Esophagus muscularis mucosa (tissue), 4 donors: ENCODE measurements at regions not wholly inside any gene's neighbourhood (a gene's known extent, or its start where the extent isn't known, plus 50 kb on each side); places are given as distances from the start of the nearest gene placed in this dataset.

ENCODE experiments used
- DNase-seq: peaks from one replicate; pipeline ENCODE4 v3.0.0-alpha.2; 2017; ENCODE audit errors: extremely low spot score
- H3K27ac ChIP-seq, 4 donors: fragments of 200-600 bp; sonication (generic); replicated peaks in 1 of 4; 1 replicate in 3 of 4; 2 replicates in 1 of 4; pipeline ENCODE4 v1.5.1; 2016 to 2019; ENCODE audit warnings: mild to moderate bottlenecking in 1 of 4
- H3K27me3 ChIP-seq, 4 donors: fragments of 200-600 bp; sonication (generic); one replicate each; pipeline versions ENCODE4 v1.5.1 to v1.6.0; 2016 to 2019
- H3K36me3 ChIP-seq, 4 donors: fragments of 200-600 bp; sonication (generic); one replicate each; pipeline ENCODE4 v1.5.1; 2016 to 2019
- H3K4me1 ChIP-seq, 4 donors: fragments of 200-600 bp; sonication (generic); one replicate each; pipeline ENCODE4 v1.5.1; 2016 to 2019
- H3K4me3 ChIP-seq, 4 donors: fragments of 200-600 bp; sonication (generic); 1 replicate in 2 of 4; 2 replicates in 2 of 4; pipeline ENCODE4 v1.5.1; 2016 to 2019; ENCODE audit warnings: mild to moderate bottlenecking in 4 of 4, moderate library complexity in 1 of 4
- H3K9me3 ChIP-seq, 4 donors: fragments of 200-600 bp; sonication (generic); 1 replicate in 3 of 4; 2 replicates in 1 of 4; pipeline ENCODE4 v1.5.1; 2016 to 2019
- CTCF ChIP-seq, 3 experiments: fragments of 200-600 bp in 2 of 3; fragments of 450-650 bp in 1 of 3; sonication (generic) in 2 of 3; IDR thresholded peaks; one replicate each; pipeline ENCODE4 v1.5.1; 2017 to 2019; ENCODE audit warnings: antibody characterized with exemption in 3 of 3, mild to moderate bottlenecking in 2 of 3, moderate library complexity in 1 of 3
- EP300 ChIP-seq: sonication (generic); formaldehyde crosslinking; IDR thresholded peaks from one replicate; pipeline ENCODE4 v1.6.1; 2017; ENCODE audit warnings: antibody characterized with exemption
- POLR2A ChIP-seq: fragments of 450-650 bp; IDR thresholded peaks from one replicate; pipeline ENCODE4 v1.6.1; 2017; ENCODE audit warnings: antibody characterized with exemption, moderate library complexity, mild to moderate bottlenecking, low read depth
- POLR2AphosphoS5 ChIP-seq, 2 donors: sonication (generic); formaldehyde crosslinking; IDR thresholded peaks; one replicate each; pipeline ENCODE4 v1.6.1; 2017; ENCODE audit warnings: antibody characterized with exemption in 2 of 2
- WGBS: methylation state at CpG from one replicate; pipeline ENCODE4 v1.1.5; 2018; 5-methylcytosine and 5-hydroxymethylcytosine counted together
- intact Hi-C: fragments of 100-400 bp; cut with DNase I; formaldehyde crosslinking; loops from one replicate; pipeline ENCODE4 v1.15.1; 2023

GRCh38 chr20:60124776-60125381, 166.7 kb downstream of the CDH26 start:
- Histone ChIP-seq H3K36me3 (no peaks in the 10 kb centered on the region), H3K9me3 (no peaks in the 10 kb centered on the region), H3K27ac (no peak overlapping the region), H3K4me3 (no peak overlapping the region), H3K27me3 (peaks cover 0 to 50% (median 0%) of the 10 kb centered on the region in 4 donors), H3K4me1 (no peaks in the 10 kb centered on the region)
- 47% methylated on average over 3 of the region's 3 CpGs for WGBS
- TF ChIP-seq EP300 (no peak), CTCF (IDR thresholded peaks at IDR 0.05) (no peak), POLR2A (no peak), POLR2AphosphoS5 (IDR thresholded peaks at IDR 0.05) (no peak)
- intact Hi-C loops: no loop called here
- DNase-seq: no peak

- no peak overlapping the region for H3K4me3 ChIP-seq
- H3K27ac ChIP-seq: no peak overlapping the region
- intact Hi-C loops: no loop called here
- H3K36me3 ChIP-seq: no peaks in the 10 kb centered on the region
- TF ChIP-seq POLR2A: no peak
- TF ChIP-seq EP300: no peak
- TF ChIP-seq POLR2AphosphoS5 (IDR thresholded peaks at IDR 0.05): no peak
- no peak for TF ChIP-seq CTCF (IDR thresholded peaks at IDR 0.05)
- 74% methylated on average over 8 of the region's 8 CpGs for WGBS
- DNase-seq: no peak
- no peaks in the 10 kb centered on the region for H3K4me1 ChIP-seq
- H3K9me3 ChIP-seq: no peaks in the 10 kb centered on the region
- H3K27me3 ChIP-seq: peaks cover 0 to 53% (median 0%) of the 10 kb centered on the region in 4 donors
These were observed 167.3 kb downstream of the CDH26 start for GRCh38 chr20:60125513-60125912.

GRCh38 chr20:60126975-60127374, 168.8 kb downstream of the CDH26 start:
- Histone ChIP-seq H3K36me3 (no peaks in the 10 kb centered on the region), H3K27me3 (peaks cover 0 to 49% (median 0%) of the 10 kb centered on the region in 4 donors), H3K27ac (no peak overlapping the region), H3K9me3 (no peaks in the 10 kb centered on the region), H3K4me1 (no peaks in the 10 kb centered on the region), H3K4me3 (no peak overlapping the region)
- TF ChIP-seq POLR2A (no peak), CTCF (IDR thresholded peaks at IDR 0.05) (no peak), EP300 (no peak), POLR2AphosphoS5 (IDR thresholded peaks at IDR 0.05) (no peak)
- WGBS: 89% methylated on average over 1 of the region's 1 CpG
- intact Hi-C loops: no loop called here
- DNase-seq: no peak

GRCh38 chr20:60131375-60131774, 173.2 kb downstream of the CDH26 start:
- TF ChIP-seq POLR2AphosphoS5 (IDR thresholded peaks at IDR 0.05) (no peak), EP300 (no peak), POLR2A (no peak), CTCF (IDR thresholded peaks at IDR 0.05) (no peak)
- DNase-seq: no peak
- WGBS: 70% methylated on average over 6 of the region's 6 CpGs
- Histone ChIP-seq H3K36me3 (no peaks in the 10 kb centered on the region), H3K27ac (no peak overlapping the region), H3K27me3 (peaks cover 0 to 32% (median 0%) of the 10 kb centered on the region in 4 donors), H3K4me3 (no peak overlapping the region), H3K9me3 (no peaks in the 10 kb centered on the region), H3K4me1 (no peaks in the 10 kb centered on the region)
- intact Hi-C loops: no loop called here
